Mesodermal cell (in vitro differentiated cells): ENCODE measurements at regions not wholly inside any gene's neighbourhood (a gene's known extent, or its start where the extent isn't known, plus 50 kb on each side); places are given as distances from the start of the nearest gene placed in this dataset.
"Not testable (repeated sequence)": the region's sequence is repeated elsewhere in the genome, so short reads cannot be mapped to it uniquely, and the experiment has no call there.

Experiments
- H3K27ac ChIP-seq: 2 replicates; pipeline ENCODE4 v1.7.0; 2013; ENCODE audit warnings: mild to moderate bottlenecking, low read depth, low read length, moderate library complexity; ENCODE audit not compliant: severe bottlenecking
- H3K36me3 ChIP-seq: 2 replicates; pipeline ENCODE4 v1.7.1; 2013; ENCODE audit warnings: mild to moderate bottlenecking, low read length, moderate library complexity; ENCODE audit not compliant: control insufficient read depth, insufficient read depth
- H3K4me1 ChIP-seq: one replicate; pipeline ENCODE4 v1.7.1; 2013; ENCODE audit warnings: mild to moderate bottlenecking, low read length; ENCODE audit not compliant: insufficient read depth, control insufficient read depth, poor library complexity, severe bottlenecking
- H3K4me3 ChIP-seq: 2 replicates; pipeline ENCODE4 v1.7.0; 2013; ENCODE audit warnings: low read length, control low read depth, mild to moderate bottlenecking; ENCODE audit not compliant: insufficient read depth, poor library complexity, severe bottlenecking; ENCODE audit errors: extremely low read depth
- H3K9me3 ChIP-seq: 2 replicates; pipeline ENCODE4 v1.7.1; 2013; ENCODE audit warnings: mild to moderate bottlenecking, low read length, moderate library complexity; ENCODE audit not compliant: control insufficient read depth
- WGBS, 2 experiments: methylation state at CpG; one replicate each; pipeline ENCODE4 v1.1.5; 2013; ENCODE audit warnings: missing lambda C conversion rate in 2 of 2; ENCODE audit not compliant: insufficient coverage in 2 of 2; 5-methylcytosine and 5-hydroxymethylcytosine counted together

- Histone ChIP-seq H3K36me3 (no peaks in the 10 kb centered on the region), H3K9me3 (no peaks in the 10 kb centered on the region), H3K4me3 (no peak overlapping the region), H3K27ac (no peak overlapping the region), H3K4me1 (no peaks in the 10 kb centered on the region)
- WGBS, 2 experiments: 88 to 96% methylated on average over 8 of the region's 9 CpGs
Measured at GRCh38 chr3:164018500-164018899, 1059.8 kb downstream of the SI start.

DNA sequence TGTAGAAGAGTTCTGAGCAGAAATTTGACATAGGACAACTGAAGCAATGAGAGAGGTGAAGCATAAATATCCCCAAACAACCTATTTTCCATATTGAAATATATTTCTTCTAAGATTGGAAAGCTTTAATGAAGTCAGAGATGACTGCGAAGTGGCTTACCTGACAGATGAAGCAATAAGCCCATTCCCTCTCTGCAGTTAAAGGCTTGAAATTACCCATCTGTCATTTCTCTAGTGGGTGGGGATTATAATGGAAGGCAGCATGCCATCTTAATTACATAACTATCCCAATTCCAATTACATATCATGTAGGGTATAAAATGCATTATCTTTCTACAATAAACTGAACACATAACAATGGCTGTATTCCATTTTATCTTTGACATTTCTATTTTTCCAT lies 1070.5 kb downstream of the SI start:
- Histone ChIP-seq H3K4me3 (no peak overlapping the region), H3K27ac (no peak overlapping the region), H3K36me3 (no peaks in the 10 kb centered on the region), H3K9me3 (no peaks in the 10 kb centered on the region), H3K4me1 (no peaks in the 10 kb centered on the region)
- no CpG with 5 or more reads among the region's 1 CpG for WGBS, 2 experiments

DNA sequence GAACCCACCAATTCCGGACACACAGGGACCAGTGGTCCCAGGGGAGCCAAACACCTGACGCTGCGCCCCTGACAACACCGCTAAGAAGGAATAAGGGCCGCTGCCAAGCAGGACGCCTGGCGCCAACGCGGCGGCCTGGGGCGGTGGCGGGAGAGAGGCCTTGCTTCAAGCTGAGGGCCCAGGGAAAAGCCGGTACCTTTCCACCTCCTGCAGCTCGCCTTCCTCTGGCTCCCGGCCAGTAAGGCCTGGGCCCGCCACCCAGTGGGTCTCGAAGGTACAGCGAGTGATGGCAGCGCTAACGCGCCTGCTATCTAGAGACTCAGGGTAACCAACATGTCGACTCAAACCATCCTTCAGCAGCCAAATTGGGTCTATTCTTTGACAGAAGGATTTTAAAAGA lies 1074.1 kb downstream of the SI start:
- H3K4me1 ChIP-seq: no peaks in the 10 kb centered on the region
- no peak overlapping the region for H3K27ac ChIP-seq
- H3K4me3 ChIP-seq: no peak overlapping the region
- H3K9me3 ChIP-seq: no peaks in the 10 kb centered on the region
- WGBS, 2 experiments: 85 to 90% methylated on average over 19 to 22 of the region's 22 CpGs
- no peaks in the 10 kb centered on the region for H3K36me3 ChIP-seq

DNA sequence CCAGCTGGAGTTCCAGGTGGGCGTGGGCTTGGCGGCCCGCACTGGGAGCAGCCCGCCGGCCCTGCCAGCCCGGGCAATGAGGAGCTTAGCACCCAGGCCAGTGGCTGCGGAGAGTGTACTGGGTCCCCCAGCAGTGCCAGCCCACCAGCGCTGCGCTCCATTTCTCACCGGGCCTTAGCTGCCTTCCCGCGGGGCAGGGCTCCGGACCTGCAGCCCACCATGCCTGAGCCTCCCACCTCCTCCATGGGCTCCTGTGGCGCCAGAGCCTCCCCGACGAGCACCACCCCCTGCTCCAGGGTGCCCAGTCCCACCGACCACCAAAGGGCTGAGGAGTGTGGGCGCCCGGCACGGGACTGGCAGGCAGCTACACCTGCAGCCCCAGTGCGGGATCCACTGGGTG lies 1075.3 kb downstream of the SI start:
- WGBS, 2 experiments: 83 to 91% methylated on average over 10 to 17 of the region's 21 CpGs
- not testable (repeated sequence) for H3K4me1 ChIP-seq, H3K27ac ChIP-seq, H3K36me3 ChIP-seq, H3K9me3 ChIP-seq, H3K4me3 ChIP-seq

DNA sequence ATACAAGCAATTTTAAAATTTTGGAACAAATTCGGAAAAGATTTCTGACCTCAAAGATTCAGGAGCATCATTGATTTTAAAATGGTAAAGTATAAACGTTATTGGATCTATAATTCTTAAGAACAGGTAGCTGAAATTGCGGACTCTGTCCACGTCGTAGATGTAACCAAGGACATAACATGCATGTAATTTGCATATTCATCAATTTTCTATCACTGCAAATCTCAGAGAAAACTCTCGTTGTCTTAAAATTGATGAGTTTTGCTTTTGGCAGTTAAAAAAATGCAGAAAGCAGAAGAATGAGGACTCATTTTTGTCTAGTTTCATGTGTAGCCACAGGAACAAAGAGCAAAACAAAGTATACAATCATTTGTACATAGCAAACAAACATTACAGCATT lies 1094.4 kb downstream of the SI start:
- no peak overlapping the region for H3K27ac ChIP-seq
- H3K4me3 ChIP-seq: no peak overlapping the region
- H3K4me1 ChIP-seq: no peaks in the 10 kb centered on the region
- H3K36me3 ChIP-seq: no peaks in the 10 kb centered on the region
- no peaks in the 10 kb centered on the region for H3K9me3 ChIP-seq
- WGBS, 2 experiments: no CpG with 5 or more reads among the region's 6 CpGs

DNA sequence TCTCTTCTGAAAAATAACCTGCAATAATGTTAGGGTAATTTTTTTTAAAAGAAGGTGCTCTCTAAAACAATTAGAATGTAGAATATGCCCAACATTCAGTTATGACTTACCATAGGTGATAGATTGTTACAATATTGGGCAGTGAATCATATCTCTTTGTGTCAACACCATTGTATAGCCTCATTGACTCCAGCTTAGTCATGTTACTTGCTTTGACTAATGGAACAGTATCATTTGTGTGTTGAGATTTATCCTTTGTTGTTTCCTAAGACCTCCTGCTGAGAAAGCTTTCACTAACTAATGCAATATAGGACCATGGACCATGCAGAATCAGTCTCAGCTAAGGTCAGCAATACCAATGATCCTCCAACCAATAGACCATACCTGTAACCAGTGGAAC lies 1106.4 kb downstream of the SI start:
- no peak overlapping the region for H3K27ac ChIP-seq
- H3K9me3 ChIP-seq: no peaks in the 10 kb centered on the region
- H3K4me1 ChIP-seq: no peaks in the 10 kb centered on the region
- H3K36me3 ChIP-seq: no peaks in the 10 kb centered on the region
- no peak overlapping the region for H3K4me3 ChIP-seq

DNA sequence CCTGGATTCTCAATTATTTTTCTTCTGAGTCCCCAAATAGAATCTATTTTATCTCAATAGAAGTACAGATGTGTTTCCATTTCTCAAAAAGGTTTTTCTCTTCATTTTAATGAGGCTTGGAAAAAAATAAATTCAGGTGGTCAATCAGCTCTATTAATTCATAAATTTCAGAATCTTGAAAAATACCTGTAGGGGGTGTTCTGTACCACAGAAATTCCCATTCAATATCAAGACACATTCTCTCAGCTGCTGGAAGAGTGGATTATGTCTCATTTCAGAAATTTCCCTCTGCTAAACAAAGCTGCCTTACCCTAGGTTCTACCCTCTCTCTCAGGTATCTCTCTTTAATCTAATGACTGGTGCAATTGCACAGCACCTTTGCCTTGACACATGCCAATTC lies 1121.2 kb downstream of the SI start:
- Histone ChIP-seq H3K9me3 (no peaks in the 10 kb centered on the region), H3K27ac (no peak overlapping the region), H3K36me3 (no peaks in the 10 kb centered on the region), H3K4me1 (no peaks in the 10 kb centered on the region), H3K4me3 (no peak overlapping the region)

DNA sequence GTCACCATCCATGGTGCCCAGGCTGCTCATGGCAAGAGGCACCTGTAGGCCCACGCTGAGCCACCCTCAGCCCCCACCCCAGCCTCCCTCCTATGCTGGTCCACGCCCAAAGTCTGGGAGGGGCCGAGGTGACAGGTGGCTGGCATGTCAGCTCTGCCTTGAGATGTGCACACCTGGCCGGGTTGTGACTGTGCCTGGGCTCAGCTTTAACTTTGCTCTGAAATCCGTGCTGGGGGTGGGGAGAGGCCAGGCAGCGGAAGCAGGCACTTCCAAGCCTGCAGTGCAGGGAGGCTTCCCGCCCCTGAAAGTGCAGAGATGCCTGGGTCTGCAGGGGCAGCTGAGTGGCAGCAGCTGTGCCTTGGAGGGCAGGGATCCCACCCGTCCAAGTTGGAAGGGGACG lies 1124.8 kb downstream of the SI start:
- no peaks in the 10 kb centered on the region for H3K36me3 ChIP-seq
- no peaks in the 10 kb centered on the region for H3K9me3 ChIP-seq
- H3K4me1 ChIP-seq: no peaks in the 10 kb centered on the region
- H3K27ac ChIP-seq: no peak overlapping the region
- no peak overlapping the region for H3K4me3 ChIP-seq
- WGBS, 2 experiments: 51 to 57% methylated on average over 5 to 7 of the region's 9 CpGs

GRCh38 chr3:163952499-163952898 lies 1125.8 kb downstream of the SI start:
- WGBS, 2 experiments: 79 to 90% methylated on average over 3 of the region's 3 CpGs
- H3K36me3 ChIP-seq: no peaks in the 10 kb centered on the region

GRCh38 chr3:163951397-163951987 lies 1126.8 kb downstream of the SI start:
- H3K4me3 ChIP-seq: no peak overlapping the region
- no peaks in the 10 kb centered on the region for H3K9me3 ChIP-seq
- no CpG with 5 or more reads among the region's 2 CpGs for WGBS, 2 experiments
- H3K4me1 ChIP-seq: no peaks in the 10 kb centered on the region
- no peaks in the 10 kb centered on the region for H3K36me3 ChIP-seq
- no peak overlapping the region for H3K27ac ChIP-seq

More at GRCh38 chr3:163952499-163952898, 1125.8 kb downstream of the SI start:
- no peaks in the 10 kb centered on the region for H3K4me1 ChIP-seq
- no peak overlapping the region for H3K27ac ChIP-seq
- no peak overlapping the region for H3K4me3 ChIP-seq
- no peaks in the 10 kb centered on the region for H3K9me3 ChIP-seq

GRCh38 chr3:163946785-163947184 lies 1131.5 kb downstream of the SI start:
- WGBS, 2 experiments: no CpG with 5 or more reads among the region's 4 CpGs
- no peaks in the 10 kb centered on the region for H3K4me1 ChIP-seq
- no peak overlapping the region for H3K4me3 ChIP-seq
- no peaks in the 10 kb centered on the region for H3K9me3 ChIP-seq
- H3K27ac ChIP-seq: no peak overlapping the region
- H3K36me3 ChIP-seq: no peaks in the 10 kb centered on the region

GRCh38 chr3:163943664-163944063 lies 1134.6 kb downstream of the SI start:
- no peaks in the 10 kb centered on the region for H3K9me3 ChIP-seq
- WGBS, 2 experiments: no CpG with 5 or more reads among the region's 1 CpG
- H3K27ac ChIP-seq: no peak overlapping the region
- no peaks in the 10 kb centered on the region for H3K4me1 ChIP-seq
- H3K4me3 ChIP-seq: no peak overlapping the region
- no peaks in the 10 kb centered on the region for H3K36me3 ChIP-seq
